ENCODE measurements at regions not wholly inside any gene's neighbourhood (a gene's known extent, or its start where the extent isn't known, plus 50 kb on each side); places are given as distances from the start of the nearest gene placed in this dataset.
"Not testable (repeated sequence)": the region's sequence is repeated elsewhere in the genome, so short reads cannot be mapped to it uniquely, and the experiment has no call there.

GRCh38 chr21:17370916-17371315, 141.9 kb upstream of the CXADR start:
- Mint-ChIP-seq H3K27ac (no peak overlapping the region), H3K27me3 (peaks cover 6% of the 10 kb centered on the region), H3K9me3 (ENCODE audit: low read depth) (no peaks in the 10 kb centered on the region), H3K4me1 (ENCODE audit: low read depth) (no peaks in the 10 kb centered on the region), H3K4me3 (no peak overlapping the region), H3K36me3 (no peaks in the 10 kb centered on the region)

- no peak overlapping the region for H3K4me3 Mint-ChIP-seq
- H3K27me3 Mint-ChIP-seq: peaks cover 6% of the 10 kb centered on the region
- H3K36me3 Mint-ChIP-seq: no peaks in the 10 kb centered on the region
- no peaks in the 10 kb centered on the region for H3K9me3 Mint-ChIP-seq (ENCODE audit: low read depth)
- H3K27ac Mint-ChIP-seq: no peak overlapping the region
- no peaks in the 10 kb centered on the region for H3K4me1 Mint-ChIP-seq (ENCODE audit: low read depth)
Observed at GRCh38 chr21:17371450-17371849, 141.4 kb upstream of the CXADR start.

- H3K4me3 Mint-ChIP-seq: no peak overlapping the region
- H3K4me1 Mint-ChIP-seq (ENCODE audit: low read depth): no peaks in the 10 kb centered on the region
- H3K27ac Mint-ChIP-seq: no peak overlapping the region
- H3K27me3 Mint-ChIP-seq: peaks cover 6% of the 10 kb centered on the region
- no peaks in the 10 kb centered on the region for H3K9me3 Mint-ChIP-seq (ENCODE audit: low read depth)
- no peaks in the 10 kb centered on the region for H3K36me3 Mint-ChIP-seq
Observed at GRCh38 chr21:17372200-17372599, 140.6 kb upstream of the CXADR start.

GRCh38 chr21:17386498-17386897, 126.3 kb upstream of the CXADR start:
- no peaks in the 10 kb centered on the region for H3K4me1 Mint-ChIP-seq (ENCODE audit: low read depth)
- no peaks in the 10 kb centered on the region for H3K36me3 Mint-ChIP-seq
- peaks cover 8% of the 10 kb centered on the region for H3K27me3 Mint-ChIP-seq
- no peak overlapping the region for H3K27ac Mint-ChIP-seq
- no peak overlapping the region for H3K4me3 Mint-ChIP-seq
- no peaks in the 10 kb centered on the region for H3K9me3 Mint-ChIP-seq (ENCODE audit: low read depth)

- H3K4me1 Mint-ChIP-seq (ENCODE audit: low read depth): no peaks in the 10 kb centered on the region
- H3K4me3 Mint-ChIP-seq: no peak overlapping the region
- no peak overlapping the region for H3K27ac Mint-ChIP-seq
- H3K27me3 Mint-ChIP-seq: peaks cover 8% of the 10 kb centered on the region
- H3K36me3 Mint-ChIP-seq: no peaks in the 10 kb centered on the region
- H3K9me3 Mint-ChIP-seq (ENCODE audit: low read depth): no peaks in the 10 kb centered on the region
Observed at GRCh38 chr21:17387030-17387617, 125.7 kb upstream of the CXADR start.

- H3K9me3 Mint-ChIP-seq (ENCODE audit: low read depth): no peaks in the 10 kb centered on the region
- H3K27ac Mint-ChIP-seq: no peak overlapping the region
- H3K27me3 Mint-ChIP-seq: peaks cover 7% of the 10 kb centered on the region
- H3K4me1 Mint-ChIP-seq (ENCODE audit: low read depth): no peaks in the 10 kb centered on the region
- no peaks in the 10 kb centered on the region for H3K36me3 Mint-ChIP-seq
- H3K4me3 Mint-ChIP-seq: no peak overlapping the region
Observed at GRCh38 chr21:17388226-17388625, 124.6 kb upstream of the CXADR start.

GRCh38 chr21:17389311-17389710, 123.5 kb upstream of the CXADR start:
- H3K36me3 Mint-ChIP-seq: no peaks in the 10 kb centered on the region
- no peak overlapping the region for H3K4me3 Mint-ChIP-seq
- H3K27ac Mint-ChIP-seq: no peak overlapping the region
- H3K9me3 Mint-ChIP-seq (ENCODE audit: low read depth): no peaks in the 10 kb centered on the region
- no peaks in the 10 kb centered on the region for H3K4me1 Mint-ChIP-seq (ENCODE audit: low read depth)
- peaks cover 4% of the 10 kb centered on the region for H3K27me3 Mint-ChIP-seq

GRCh38 chr21:17390569-17390968, 122.3 kb upstream of the CXADR start:
- H3K4me1 Mint-ChIP-seq (ENCODE audit: low read depth): no peaks in the 10 kb centered on the region
- no peak overlapping the region for H3K4me3 Mint-ChIP-seq
- no peaks in the 10 kb centered on the region for H3K9me3 Mint-ChIP-seq (ENCODE audit: low read depth)
- peaks cover 2% of the 10 kb centered on the region for H3K27me3 Mint-ChIP-seq
- H3K27ac Mint-ChIP-seq: no peak overlapping the region
- no peaks in the 10 kb centered on the region for H3K36me3 Mint-ChIP-seq

- Mint-ChIP-seq H3K27ac (no peak overlapping the region), H3K4me3 (no peak overlapping the region), H3K27me3 (peaks cover 2% of the 10 kb centered on the region)
Observed at GRCh38 chr21:17391811-17392340, 121.0 kb upstream of the CXADR start.

GRCh38 chr21:17393413-17393812, 119.4 kb upstream of the CXADR start:
- H3K9me3 Mint-ChIP-seq (ENCODE audit: low read depth): no peaks in the 10 kb centered on the region
- H3K27ac Mint-ChIP-seq: no peak overlapping the region
- H3K36me3 Mint-ChIP-seq: no peaks in the 10 kb centered on the region
- no peaks in the 10 kb centered on the region for H3K27me3 Mint-ChIP-seq
- H3K4me3 Mint-ChIP-seq: no peak overlapping the region
- no peaks in the 10 kb centered on the region for H3K4me1 Mint-ChIP-seq (ENCODE audit: low read depth)

More at GRCh38 chr21:17391811-17392340, 121.0 kb upstream of the CXADR start:
- Mint-ChIP-seq H3K9me3 (ENCODE audit: low read depth) (no peaks in the 10 kb centered on the region), H3K36me3 (no peaks in the 10 kb centered on the region), H3K4me1 (ENCODE audit: low read depth) (no peaks in the 10 kb centered on the region)

GRCh38 chr21:17396948-17397347, 115.9 kb upstream of the CXADR start:
- Mint-ChIP-seq H3K4me1 (ENCODE audit: low read depth) (no peaks in the 10 kb centered on the region), H3K27me3 (no peaks in the 10 kb centered on the region), H3K27ac (no peak overlapping the region), H3K9me3 (ENCODE audit: low read depth) (no peaks in the 10 kb centered on the region), H3K36me3 (no peaks in the 10 kb centered on the region), H3K4me3 (no peak overlapping the region)

- Mint-ChIP-seq H3K4me1 (ENCODE audit: low read depth) (no peaks in the 10 kb centered on the region), H3K4me3 (no peak overlapping the region), H3K9me3 (ENCODE audit: low read depth) (no peaks in the 10 kb centered on the region), H3K27me3 (no peaks in the 10 kb centered on the region), H3K27ac (no peak overlapping the region), H3K36me3 (no peaks in the 10 kb centered on the region)
Observed at GRCh38 chr21:17397703-17398102, 115.1 kb upstream of the CXADR start.

- not testable (repeated sequence) for H3K9me3 Mint-ChIP-seq (ENCODE audit: low read depth); H3K27me3 Mint-ChIP-seq; H3K27ac Mint-ChIP-seq; H3K4me1 Mint-ChIP-seq (ENCODE audit: low read depth); H3K4me3 Mint-ChIP-seq; H3K36me3 Mint-ChIP-seq
Observed at GRCh38 chr21:17398954-17399353, 113.9 kb upstream of the CXADR start.

- H3K36me3 Mint-ChIP-seq: no peaks in the 10 kb centered on the region
- no peaks in the 10 kb centered on the region for H3K4me1 Mint-ChIP-seq (ENCODE audit: low read depth)
- no peaks in the 10 kb centered on the region for H3K9me3 Mint-ChIP-seq (ENCODE audit: low read depth)
- peaks cover 4% of the 10 kb centered on the region for H3K27me3 Mint-ChIP-seq
- no peak overlapping the region for H3K27ac Mint-ChIP-seq
- H3K4me3 Mint-ChIP-seq: no peak overlapping the region
Observed at GRCh38 chr21:17402937-17403336, 109.9 kb upstream of the CXADR start.

GRCh38 chr21:17406202-17406601, 106.6 kb upstream of the CXADR start:
- H3K9me3 Mint-ChIP-seq (ENCODE audit: low read depth): no peaks in the 10 kb centered on the region
- H3K27me3 Mint-ChIP-seq: peaks cover 4% of the 10 kb centered on the region
- H3K4me3 Mint-ChIP-seq: no peak overlapping the region
- no peak overlapping the region for H3K27ac Mint-ChIP-seq
- no peaks in the 10 kb centered on the region for H3K4me1 Mint-ChIP-seq (ENCODE audit: low read depth)
- H3K36me3 Mint-ChIP-seq: no peaks in the 10 kb centered on the region

- Mint-ChIP-seq H3K9me3 (ENCODE audit: low read depth) (no peaks in the 10 kb centered on the region), H3K36me3 (no peaks in the 10 kb centered on the region), H3K4me1 (ENCODE audit: low read depth) (no peaks in the 10 kb centered on the region), H3K27me3 (no peaks in the 10 kb centered on the region), H3K27ac (no peak overlapping the region), H3K4me3 (no peak overlapping the region)
Observed at GRCh38 chr21:17414766-17415165, 98.1 kb upstream of the CXADR start.

Measured in activated naive CD8-positive, alpha-beta T cell (primary cell).